Natural killer cell (primary cell): ENCODE measurements at regions not wholly inside any gene's neighbourhood (a gene's known extent, or its start where the extent isn't known, plus 50 kb on each side); places are given as distances from the start of the nearest gene placed in this dataset.

Source experiments
- ATAC-seq, 3 donors: fragments of 150-1000 bp in 2 of 3; fragments of 200-7000 bp in 1 of 3; cut with Tn5 transposase; 1 replicate in 1 of 3; 2 replicates in 2 of 3; pipeline ENCODE4 v1.10.0; 2021; ENCODE audit warnings: mild to moderate bottlenecking in 2 of 3, moderate library complexity in 2 of 3
- DNase-seq, 2 donors: peaks; one replicate each; pipeline versions ENCODE4 v3.0.0 to v3.0.0-alpha.2; 2013 to 2021; ENCODE audit warnings: mixed read lengths in 1 of 2
- H3K27ac ChIP-seq: one replicate; pipeline ENCODE4 v1.5.1; 2013; ENCODE audit warnings: mild to moderate bottlenecking, low read length
- H3K27me3 ChIP-seq: one replicate; pipeline ENCODE4 v1.6.1; 2013; ENCODE audit warnings: low read length; ENCODE audit not compliant: control insufficient read depth, insufficient read depth
- H3K36me3 ChIP-seq: one replicate; pipeline ENCODE4 v1.6.1; 2013; ENCODE audit warnings: low read length; ENCODE audit not compliant: control insufficient read depth, insufficient read depth
- H3K4me1 ChIP-seq: one replicate; pipeline ENCODE4 v1.6.1; 2013; ENCODE audit warnings: low read length; ENCODE audit not compliant: control insufficient read depth, insufficient read depth
- H3K4me3 ChIP-seq: one replicate; pipeline ENCODE4 v1.5.1; 2013; ENCODE audit warnings: low read length
- H3K9me3 ChIP-seq: one replicate; pipeline ENCODE4 v1.6.1; 2013; ENCODE audit warnings: low read length; ENCODE audit not compliant: control insufficient read depth, insufficient read depth
- H3K27ac Mint-ChIP-seq, 2 donors: one replicate each; pipeline ENCODE4 v1.8.0; 2022; ENCODE audit warnings: mild to moderate bottlenecking in 2 of 2, mixed read lengths in 2 of 2, moderate library complexity in 1 of 2
- H3K27me3 Mint-ChIP-seq, 2 donors: one replicate each; pipeline ENCODE4 v1.8.0; 2022; ENCODE audit warnings: low read depth in 2 of 2, mixed read lengths in 2 of 2
- H3K36me3 Mint-ChIP-seq: one replicate; pipeline ENCODE4 v1.8.0; 2022; ENCODE audit warnings: mixed read lengths
- H3K4me1 Mint-ChIP-seq, 2 donors: one replicate each; pipeline ENCODE4 v1.8.0; 2022; ENCODE audit warnings: mixed read lengths in 2 of 2
- H3K4me3 Mint-ChIP-seq: one replicate; pipeline ENCODE4 v1.8.0; 2022; ENCODE audit warnings: mild to moderate bottlenecking, moderate library complexity, mixed read lengths
- H3K9me3 Mint-ChIP-seq, 2 donors: one replicate each; pipeline ENCODE4 v1.8.0; 2022; ENCODE audit warnings: mixed read lengths in 2 of 2
- WGBS: methylation state at CpG from one replicate; pipeline ENCODE4 v1.1.7; 2013; ENCODE audit warnings: missing lambda C conversion rate; ENCODE audit not compliant: insufficient coverage; 5-methylcytosine and 5-hydroxymethylcytosine counted together
- intact Hi-C: fragments of 100-400 bp; cut with micrococcal nuclease; formaldehyde crosslinking; loops from one replicate; pipeline ENCODE4 v1.14.2; 2022
- TF ChIP-seq, protein P1 (sequence below): fragments of 200-600 bp; IDR thresholded peaks from one replicate; pipeline ENCODE4 v1.8.0; 2022; ENCODE audit warnings: antibody characterized with exemption

DNA sequence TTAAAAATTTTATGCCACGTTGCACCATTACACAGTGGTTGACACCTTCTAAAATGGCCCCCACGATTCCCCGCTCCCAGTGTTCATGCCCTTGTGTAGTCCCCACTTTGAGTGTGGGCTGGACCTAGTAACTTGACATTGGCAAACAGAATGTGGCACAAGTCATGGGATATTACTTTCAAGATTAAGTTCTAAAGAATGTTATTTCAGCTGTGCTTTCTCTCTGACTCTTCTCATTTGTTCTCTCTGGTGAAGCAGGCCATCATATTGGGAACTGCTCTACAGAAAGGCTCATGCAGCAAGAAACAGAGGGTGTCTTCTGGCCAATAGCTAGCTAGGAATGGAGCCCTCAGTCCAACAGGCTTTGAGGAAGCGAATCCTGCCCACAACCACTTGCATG is 67.1 kb downstream of the ATXN3L start:
- no peaks in the 10 kb centered on the region for H3K9me3 Mint-ChIP-seq

DNA sequence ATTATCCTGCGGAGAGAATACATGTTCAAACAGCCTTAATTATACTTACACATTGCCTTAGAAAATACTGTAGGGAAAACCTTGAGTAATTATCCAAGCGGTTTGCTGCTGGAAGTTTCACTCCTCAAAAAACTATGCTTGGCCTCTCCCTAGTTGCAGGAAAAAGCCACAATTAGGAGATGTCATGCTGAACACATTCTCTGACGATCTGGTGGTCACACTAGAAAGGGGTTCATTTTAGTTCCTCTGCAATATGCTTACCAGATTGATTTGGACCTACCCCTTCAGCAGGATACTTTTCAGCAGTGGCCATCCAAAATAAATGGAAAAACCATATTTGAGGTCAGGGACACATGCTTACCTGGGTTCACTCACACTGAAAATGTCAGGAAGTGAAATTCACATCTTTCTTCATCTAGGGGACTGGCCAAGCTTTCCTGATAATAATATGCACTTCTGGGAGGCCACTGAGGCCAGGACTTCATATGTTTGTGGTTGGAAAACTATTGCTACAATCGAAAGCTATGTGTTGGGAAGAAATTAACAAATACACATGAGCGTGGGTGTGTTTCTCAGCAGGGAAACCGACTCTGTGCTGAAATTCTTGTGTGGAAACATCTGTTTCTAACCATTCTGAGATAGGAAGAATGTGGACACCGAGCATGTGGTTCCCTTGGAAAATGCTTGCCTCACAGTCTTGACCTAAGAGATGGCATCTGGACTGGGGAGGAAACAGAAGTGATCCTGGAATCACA is 68.8 kb downstream of the ATXN3L start:
- ATAC-seq (no peak), DNase-seq (no peak)
- H3K9me3 Mint-ChIP-seq = no peaks in the 10 kb centered on the region
- H3K36me3 Mint-ChIP-seq = no peaks in the 10 kb centered on the region
- H3K9me3 ChIP-seq = no peaks in the 10 kb centered on the region
- intact Hi-C loops = loop anchor here (10.0 kb wide), 1 partner anchor 234 kb away; no protein-coding TSS in a partner anchor
- no peak overlapping the region for H3K4me3 ChIP-seq
- WGBS = 52% methylated on average over 6 of the region's 7 CpGs
- H3K4me3 Mint-ChIP-seq = no peak overlapping the region
- H3K27ac ChIP-seq = no peak overlapping the region
- H3K27ac Mint-ChIP-seq = no peak overlapping the region
- peaks cover 19% of the 10 kb centered on the region in 2 donors for H3K4me1 Mint-ChIP-seq
- H3K4me1 ChIP-seq = peaks cover 4% of the 10 kb centered on the region
- no peaks in the 10 kb centered on the region for H3K27me3 ChIP-seq
- H3K27me3 Mint-ChIP-seq = peaks cover 0 to 18% of the 10 kb centered on the region in 2 donors
- TF ChIP-seq, protein P1, sequence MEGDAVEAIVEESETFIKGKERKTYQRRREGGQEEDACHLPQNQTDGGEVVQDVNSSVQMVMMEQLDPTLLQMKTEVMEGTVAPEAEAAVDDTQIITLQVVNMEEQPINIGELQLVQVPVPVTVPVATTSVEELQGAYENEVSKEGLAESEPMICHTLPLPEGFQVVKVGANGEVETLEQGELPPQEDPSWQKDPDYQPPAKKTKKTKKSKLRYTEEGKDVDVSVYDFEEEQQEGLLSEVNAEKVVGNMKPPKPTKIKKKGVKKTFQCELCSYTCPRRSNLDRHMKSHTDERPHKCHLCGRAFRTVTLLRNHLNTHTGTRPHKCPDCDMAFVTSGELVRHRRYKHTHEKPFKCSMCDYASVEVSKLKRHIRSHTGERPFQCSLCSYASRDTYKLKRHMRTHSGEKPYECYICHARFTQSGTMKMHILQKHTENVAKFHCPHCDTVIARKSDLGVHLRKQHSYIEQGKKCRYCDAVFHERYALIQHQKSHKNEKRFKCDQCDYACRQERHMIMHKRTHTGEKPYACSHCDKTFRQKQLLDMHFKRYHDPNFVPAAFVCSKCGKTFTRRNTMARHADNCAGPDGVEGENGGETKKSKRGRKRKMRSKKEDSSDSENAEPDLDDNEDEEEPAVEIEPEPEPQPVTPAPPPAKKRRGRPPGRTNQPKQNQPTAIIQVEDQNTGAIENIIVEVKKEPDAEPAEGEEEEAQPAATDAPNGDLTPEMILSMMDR = no peak
- no peaks in the 10 kb centered on the region for H3K36me3 ChIP-seq

More for the DNA sequence above, 67.1 kb downstream of the ATXN3L start:
- no peak for DNase-seq
- Histone ChIP-seq H3K4me1 (peaks cover 7% of the 10 kb centered on the region), H3K4me3 (no peak overlapping the region), H3K9me3 (no peaks in the 10 kb centered on the region), H3K27me3 (no peaks in the 10 kb centered on the region), H3K27ac (no peak overlapping the region), H3K36me3 (no peaks in the 10 kb centered on the region)
- no peak for ATAC-seq
- H3K4me1 Mint-ChIP-seq = peaks cover 26 to 29% of the 10 kb centered on the region in 2 donors
- TF ChIP-seq, protein P1 = no peak
- intact Hi-C loops = loop anchor here (10.0 kb wide), 1 partner anchor 232 kb away; no protein-coding TSS in a partner anchor
- H3K27me3 Mint-ChIP-seq = peaks cover 0 to 17% of the 10 kb centered on the region in 2 donors
- no peak overlapping the region for H3K4me3 Mint-ChIP-seq
- H3K27ac Mint-ChIP-seq = no peak overlapping the region
- WGBS = 90% methylated on average over 4 of the region's 4 CpGs
- no peaks in the 10 kb centered on the region for H3K36me3 Mint-ChIP-seq

DNA sequence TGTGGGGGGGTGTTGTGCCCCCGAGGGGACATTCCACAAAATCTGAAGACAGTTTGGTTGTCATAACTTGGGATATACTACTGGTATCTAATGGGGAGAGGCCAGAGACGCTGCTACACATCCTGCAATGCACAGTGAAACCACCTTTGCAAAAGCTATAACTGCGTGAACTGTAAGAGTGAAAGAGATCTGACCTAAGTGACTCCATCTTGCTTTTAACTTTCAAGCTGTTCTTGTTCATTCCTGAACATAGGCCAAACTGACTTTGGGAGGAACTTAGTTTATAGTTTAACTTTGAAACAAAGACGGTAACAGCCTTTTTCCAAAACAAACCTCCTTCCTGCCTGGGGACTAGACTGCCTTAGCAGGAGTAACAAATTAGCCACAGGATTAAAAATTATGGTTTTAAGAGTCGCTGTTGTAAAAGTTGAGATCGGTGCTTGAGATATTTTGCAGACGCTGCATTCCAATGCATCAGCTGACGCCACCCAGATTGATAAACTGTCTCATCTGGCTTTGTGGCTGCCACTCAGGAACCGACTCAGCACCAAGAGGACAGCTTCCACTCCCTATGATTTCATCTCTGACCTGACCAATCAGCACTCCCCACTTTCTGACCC is 70.9 kb downstream of the ATXN3L start:
- Histone ChIP-seq H3K9me3 (no peaks in the 10 kb centered on the region), H3K27ac (no peak overlapping the region), H3K4me1 (no peaks in the 10 kb centered on the region), H3K27me3 (no peaks in the 10 kb centered on the region), H3K36me3 (no peaks in the 10 kb centered on the region), H3K4me3 (no peak overlapping the region)
- TF ChIP-seq, protein P1 = no peak
- intact Hi-C loops = no loop called here
- no peak overlapping the region for H3K4me3 Mint-ChIP-seq
- no peaks in the 10 kb centered on the region for H3K9me3 Mint-ChIP-seq
- 61% methylated on average over 8 of the region's 9 CpGs for WGBS
- no peak for ATAC-seq
- H3K36me3 Mint-ChIP-seq = no peaks in the 10 kb centered on the region
- no peak for DNase-seq
- H3K27ac Mint-ChIP-seq = no peak overlapping the region
- peaks cover 1 to 5% of the 10 kb centered on the region in 2 donors for H3K4me1 Mint-ChIP-seq
- H3K27me3 Mint-ChIP-seq = peaks cover 0 to 34% of the 10 kb centered on the region in 2 donors
